HG03045 (cell line): ENCODE measurements at regions not wholly inside any gene's neighbourhood (a gene's known extent, or its start where the extent isn't known, plus 50 kb on each side); places are given as distances from the start of the nearest gene placed in this dataset.
A peak's percentile ranks its signal among the peaks of the same experiment; 100 is the strongest.

Experiments
- ATAC-seq: cut with Tn5 transposase; IDR thresholded peaks from one replicate; pipeline ENCODE4 v1.9.1; 2021; ENCODE audit warnings: mild to moderate bottlenecking, moderate library complexity; ENCODE audit not compliant: unreplicated experiment

DNA sequence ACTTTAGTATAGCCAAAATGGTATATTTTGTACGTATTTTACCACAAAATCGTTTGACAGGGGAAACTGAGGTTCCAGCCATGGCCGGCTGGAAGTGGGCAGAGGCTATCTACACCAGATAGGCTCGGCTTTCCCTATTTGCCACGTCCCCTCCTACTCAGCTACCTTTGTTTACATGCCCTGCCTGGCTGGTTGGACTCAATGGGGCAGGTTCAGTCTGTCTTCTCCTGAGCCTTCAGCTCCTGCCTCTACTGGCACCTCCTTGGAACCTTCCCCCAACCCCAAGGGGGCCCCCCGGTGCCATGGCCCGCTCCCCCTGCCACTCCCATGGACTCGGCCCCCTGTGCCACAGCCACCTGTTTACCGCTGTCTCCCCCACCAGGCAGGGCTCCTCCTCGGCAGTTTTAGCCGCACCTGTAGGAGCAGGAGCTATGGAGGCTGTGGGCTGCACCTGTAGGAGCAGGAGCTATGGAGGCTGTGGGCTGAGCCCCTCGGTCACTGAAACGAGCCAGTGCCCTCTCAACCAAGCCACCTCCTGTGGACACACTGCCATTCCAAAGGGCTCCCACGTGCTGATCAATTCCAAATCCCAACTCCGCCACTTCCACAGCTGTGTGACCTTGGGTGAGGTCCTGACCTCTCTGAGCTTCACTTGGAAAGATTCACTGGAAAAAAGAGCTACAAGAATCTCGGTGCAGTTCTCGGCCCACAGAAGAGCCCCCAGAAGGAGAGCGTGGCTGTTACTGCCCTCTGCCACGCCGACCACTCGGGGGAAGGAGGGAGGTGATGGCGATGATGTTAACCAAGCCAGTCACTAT is 62.2 kb downstream of the NCOR2 start:
- ATAC-seq: no peak

DNA sequence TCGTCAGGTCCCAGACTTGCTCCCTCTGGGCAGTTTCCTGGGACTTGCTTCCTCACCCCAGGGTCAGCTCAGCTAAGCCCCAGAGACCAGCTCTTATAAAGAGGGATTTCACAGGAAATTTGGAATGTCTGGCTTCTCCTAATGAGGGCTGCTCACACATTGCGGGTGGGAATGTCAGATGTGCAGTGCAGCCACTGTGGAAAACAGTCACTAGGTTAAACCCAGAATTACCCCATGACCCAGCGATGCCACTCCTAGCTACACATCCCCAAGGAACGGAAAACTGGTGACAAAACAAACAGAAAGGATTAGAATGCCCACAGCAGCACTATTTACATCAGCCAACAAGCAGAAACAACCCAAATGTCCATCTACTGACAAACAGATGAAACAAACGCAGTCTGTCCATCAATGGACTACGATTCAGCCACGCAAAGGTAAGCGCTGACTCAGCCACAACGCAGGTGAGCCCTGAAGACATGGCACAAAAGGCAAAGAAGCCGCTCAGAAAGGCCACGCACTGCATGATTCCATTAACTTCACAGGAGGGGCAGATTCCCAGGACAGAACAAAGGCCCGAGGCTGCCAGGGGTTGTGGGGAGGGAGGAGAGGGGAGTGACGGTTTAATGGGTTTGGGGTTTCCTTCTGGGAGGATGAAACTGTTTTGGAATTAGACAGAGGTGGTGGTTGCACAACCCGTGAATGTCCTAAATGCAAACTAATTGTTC is 63.0 kb downstream of the NCOR2 start:
- ATAC-seq: no peak

DNA sequence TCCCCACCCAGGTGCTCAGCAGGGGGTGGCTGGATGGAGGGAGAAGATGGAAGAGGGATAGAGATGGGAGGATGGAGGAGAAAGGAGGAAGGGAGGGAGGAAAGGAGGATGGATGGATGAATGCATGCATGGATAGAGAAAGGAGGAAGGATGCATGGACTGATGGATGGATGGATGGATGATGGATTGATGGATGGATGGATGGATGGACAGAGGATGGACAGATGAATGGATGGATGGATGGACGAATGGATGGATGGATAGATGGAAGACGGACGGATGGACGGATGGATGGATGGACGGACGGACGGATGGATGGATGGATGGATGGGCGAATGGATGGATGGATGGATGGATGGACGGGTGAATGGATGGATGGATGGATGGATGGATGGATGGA is 64.1 kb downstream of the NCOR2 start:
- no peak for ATAC-seq

DNA sequence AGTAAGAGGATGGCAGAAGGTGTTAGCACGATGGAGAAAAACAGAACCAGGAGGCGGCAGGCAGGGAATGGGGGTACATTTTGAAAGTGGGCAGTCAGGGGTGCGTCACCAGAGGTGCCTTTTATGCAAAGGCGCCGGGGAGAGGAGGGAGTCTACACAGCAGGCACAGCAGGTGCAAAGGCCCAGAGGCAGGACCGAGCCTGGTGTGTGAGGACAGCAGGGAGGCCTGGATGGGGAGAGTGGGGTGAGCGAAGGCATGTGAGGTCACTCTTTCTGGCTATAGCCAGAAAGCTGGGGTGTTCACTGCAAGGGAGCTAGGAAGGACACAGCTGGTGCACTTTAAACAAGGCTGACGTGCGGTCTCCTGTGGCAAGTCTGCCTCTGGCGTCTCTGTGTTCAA is 65.0 kb downstream of the NCOR2 start:
- ATAC-seq: no peak

DNA sequence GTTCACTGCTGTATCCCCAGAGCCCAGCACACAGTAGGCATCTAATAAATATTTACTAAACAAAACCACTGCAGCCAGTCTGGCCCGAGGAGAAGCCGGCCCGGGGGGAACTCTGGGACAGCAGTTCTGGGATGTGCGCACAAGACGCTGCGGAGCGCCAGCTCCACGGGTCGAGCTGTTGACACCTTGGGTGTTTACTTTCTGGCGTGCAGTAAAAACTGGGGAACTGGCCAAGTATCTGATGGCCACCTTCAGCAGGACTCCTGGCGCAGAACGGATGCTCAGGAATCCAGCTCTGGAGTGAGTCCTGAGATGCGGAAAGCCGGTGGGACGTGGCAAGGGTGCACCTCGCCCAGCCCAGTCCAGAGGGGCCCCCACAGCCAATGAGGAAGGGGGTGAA is 65.6 kb downstream of the NCOR2 start:
- ATAC-seq: no peak

DNA sequence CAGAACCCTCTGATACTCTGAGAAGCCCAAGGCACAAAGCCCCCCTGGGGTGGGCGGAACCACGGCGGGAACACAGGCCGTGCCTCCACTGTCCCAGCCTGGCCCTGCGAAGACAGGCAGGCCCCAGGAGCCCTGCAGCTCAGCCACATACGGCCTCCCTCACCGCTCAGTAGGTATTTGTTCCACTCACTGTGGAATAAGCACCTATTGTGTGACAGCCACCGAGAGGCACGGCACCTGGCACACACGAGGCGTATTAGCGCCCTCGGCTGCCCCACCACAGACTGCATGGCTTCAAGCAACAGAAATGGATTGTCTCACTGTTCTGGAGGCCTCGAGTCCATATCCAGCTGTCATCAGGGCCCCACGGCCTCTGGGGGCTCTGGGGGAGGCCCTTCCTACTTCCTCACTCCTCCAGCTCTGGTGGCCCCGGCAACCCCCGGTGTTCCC is 66.3 kb downstream of the NCOR2 start:
- ATAC-seq: no peak

DNA sequence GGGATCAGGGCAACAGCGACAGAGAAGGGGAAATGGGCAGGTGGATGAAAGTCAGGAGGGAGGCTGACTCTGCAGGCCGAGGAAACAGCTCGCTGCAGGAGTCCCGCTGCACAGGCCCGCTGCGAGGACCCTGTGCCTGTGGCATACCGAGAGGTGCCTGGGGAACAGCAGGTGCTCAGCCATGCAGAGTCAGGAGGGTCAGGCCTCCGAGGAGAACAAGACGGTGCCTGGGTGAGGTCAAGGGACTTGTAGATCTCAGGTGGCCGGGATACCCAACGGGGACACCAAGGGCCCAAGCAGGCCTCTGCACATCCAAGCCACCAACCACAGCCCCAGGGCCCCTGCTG is 67.5 kb downstream of the NCOR2 start:
- ATAC-seq: no peak

GRCh38 chr12:124499190-124499753 is 68.1 kb downstream of the NCOR2 start:
- no peak for ATAC-seq

DNA sequence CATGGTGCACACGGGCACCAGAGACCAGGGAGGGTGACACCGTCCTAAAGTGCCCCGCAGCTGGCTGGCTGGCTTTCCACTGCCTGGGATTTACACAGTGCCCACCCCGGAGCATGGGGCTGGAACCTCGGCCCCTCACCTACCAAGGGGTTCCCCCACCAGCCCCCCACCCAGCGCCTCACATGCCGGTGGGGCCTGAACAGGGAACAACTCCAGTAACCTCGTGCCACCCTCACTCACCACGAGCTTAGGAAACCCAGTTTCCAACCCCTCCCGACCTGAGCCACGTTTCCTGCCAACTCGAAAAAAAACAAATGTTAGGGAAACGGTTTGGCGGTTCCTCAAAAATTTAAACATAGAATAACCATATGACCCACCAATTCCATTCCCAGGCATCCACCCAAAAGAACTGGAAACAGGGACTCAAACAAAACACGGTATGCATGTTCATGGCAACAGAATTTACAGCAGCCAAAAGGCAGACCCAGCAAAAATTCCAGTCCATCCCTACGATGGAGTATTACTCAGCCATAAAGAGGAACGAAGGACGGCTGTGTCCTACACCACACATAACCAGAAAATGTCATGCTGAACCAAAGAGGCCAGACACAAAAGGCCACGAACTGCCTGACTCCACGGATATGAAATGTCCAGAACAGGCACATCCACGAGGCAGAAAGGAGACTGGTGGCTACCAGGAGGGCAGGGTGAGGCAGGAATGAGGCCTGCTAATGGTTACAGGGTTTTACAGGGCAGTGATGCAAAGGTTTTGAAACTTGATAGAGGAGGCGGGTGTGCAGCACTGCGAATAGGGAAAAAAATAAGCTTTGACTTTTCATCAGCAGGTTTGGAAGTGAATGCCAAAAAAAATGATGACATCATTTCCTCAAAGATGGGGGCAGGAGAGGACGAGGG is 68.9 kb downstream of the NCOR2 start:
- no peak for ATAC-seq

- ATAC-seq: no peak
These were observed 69.8 kb downstream of the NCOR2 start for GRCh38 chr12:124497658-124498057.

DNA sequence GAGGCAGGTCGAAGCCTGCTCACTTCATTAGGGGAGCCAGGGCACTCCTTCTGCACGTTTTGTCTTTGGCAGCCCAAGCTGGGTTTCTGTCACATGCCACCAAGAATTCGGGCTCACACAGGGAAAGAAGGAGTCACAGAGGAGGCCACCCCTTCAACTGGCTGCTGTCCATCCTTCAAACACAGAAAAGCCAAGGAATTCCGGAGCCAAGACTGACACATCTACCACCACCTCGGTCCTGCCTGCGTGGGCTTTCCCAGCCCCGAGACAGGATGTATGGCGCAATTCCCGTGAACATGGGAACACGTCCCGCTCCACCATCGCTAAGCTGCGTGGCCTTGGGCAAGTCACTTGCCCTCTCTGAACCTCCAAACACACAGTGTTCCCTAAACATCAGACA is 70.4 kb downstream of the NCOR2 start:
- ATAC-seq: no peak

DNA sequence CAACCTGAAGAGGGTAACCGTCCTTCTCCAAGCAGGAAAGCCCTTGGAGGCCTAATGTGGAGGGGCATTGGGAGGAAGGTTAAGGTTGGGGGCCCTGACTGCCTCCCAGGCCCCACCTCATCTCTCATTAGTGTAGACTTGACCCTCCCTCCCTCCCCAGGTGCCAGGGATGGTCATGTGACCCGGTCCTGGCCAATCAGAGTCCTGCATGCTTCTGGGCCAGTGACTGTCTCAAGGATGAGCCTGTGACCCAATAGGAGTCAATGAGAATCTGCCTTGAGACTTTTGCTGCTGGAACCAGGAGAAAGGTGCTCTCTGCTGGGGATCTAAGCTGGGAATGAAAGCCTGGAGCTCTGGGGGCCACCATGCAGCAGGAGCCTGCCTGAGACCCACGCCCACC is 70.8 kb downstream of the NCOR2 start:
- no peak for ATAC-seq

GRCh38 chr12:124495194-124495983 is 72.0 kb downstream of the NCOR2 start:
- no peak for ATAC-seq

GRCh38 chr12:124494751-124495129 is 72.7 kb downstream of the NCOR2 start:
- no peak for ATAC-seq

DNA sequence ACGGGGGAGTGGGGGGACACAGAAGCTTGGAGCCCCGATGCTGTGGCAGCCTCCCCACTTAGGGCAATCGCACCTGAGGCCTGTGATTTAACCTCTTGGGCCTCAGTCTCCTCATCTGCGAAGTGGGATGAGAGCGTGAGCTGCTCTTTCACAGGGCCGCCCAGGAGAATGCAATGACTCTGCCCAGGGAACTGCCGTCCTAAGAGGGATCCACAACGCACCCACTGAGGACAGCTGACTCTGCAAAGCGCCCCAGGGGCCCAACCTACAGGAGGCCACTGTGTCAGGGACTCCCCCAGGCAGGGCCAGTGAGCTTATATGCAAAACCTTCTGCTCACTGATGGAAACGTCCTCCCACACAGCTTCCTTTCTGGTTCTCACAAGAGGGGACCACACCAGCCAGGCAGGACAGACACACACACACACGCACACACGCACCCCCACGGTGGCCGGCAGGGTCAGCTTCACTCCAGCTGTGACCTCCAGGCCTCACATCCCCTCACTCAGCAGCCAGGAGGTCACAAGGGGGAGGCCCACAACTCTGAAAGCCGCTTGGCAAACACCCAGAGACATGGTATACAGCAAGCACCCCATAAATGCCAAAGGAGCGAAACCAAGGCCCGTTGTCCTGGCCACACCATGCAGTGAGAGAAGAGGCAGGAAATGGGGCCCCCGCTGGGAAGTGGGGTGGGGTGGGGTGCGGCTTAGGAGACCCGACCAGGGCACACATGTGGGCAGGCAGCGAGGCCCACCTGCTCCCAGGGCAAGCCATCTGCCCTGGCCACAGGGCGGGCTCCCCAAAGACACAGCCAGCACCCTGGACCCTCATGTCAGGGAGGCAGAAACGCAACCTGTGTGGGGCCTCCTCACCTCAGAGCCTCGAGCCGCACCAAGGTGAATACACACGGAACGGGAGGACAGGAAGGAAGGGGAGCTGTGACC is 73.3 kb downstream of the NCOR2 start:
- ATAC-seq: peak; percentile 89

DNA sequence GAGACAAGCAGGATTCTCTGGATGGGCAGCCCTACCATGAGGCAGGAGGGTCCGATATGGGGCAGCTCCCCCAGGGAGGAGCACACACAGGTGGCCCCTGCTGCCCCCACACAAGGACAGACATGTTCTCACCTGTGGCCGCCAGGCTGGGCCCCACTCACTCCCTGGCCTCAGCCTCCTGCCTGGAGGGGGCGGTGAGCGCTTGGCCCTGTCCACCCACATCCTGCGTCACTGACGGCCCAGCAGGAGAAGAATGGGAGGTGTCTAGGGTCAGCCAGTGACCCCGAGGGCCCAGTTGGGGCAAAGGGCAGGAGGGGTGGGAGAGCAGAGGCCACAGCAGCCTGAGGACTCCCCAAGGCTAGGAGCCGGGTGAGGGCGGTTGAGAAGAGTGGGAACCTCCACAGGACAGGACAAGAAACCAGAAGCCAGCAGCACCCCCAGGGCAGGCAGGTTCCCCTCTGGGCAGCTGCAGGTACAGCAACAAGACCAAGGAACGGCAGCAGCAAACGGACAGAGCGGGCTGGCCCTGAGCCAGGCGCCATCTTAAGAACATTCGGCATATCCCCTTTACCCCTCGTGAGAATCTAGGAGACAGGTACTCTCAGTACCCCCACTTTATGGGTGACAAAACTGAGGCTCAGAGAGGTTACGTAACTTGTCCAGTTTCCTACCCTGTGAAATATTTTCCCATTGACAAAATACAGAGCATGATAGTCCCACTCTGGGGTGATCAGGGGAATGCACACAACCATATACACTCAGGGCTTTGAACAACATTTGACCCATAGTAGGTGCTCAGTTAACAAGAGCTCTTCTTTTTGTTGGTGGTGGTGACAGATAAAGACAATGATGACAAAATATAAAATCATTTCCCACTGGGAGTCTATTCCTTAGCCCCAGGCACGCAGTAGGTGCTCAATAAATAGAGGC is 74.3 kb downstream of the NCOR2 start:
- no peak for ATAC-seq

DNA sequence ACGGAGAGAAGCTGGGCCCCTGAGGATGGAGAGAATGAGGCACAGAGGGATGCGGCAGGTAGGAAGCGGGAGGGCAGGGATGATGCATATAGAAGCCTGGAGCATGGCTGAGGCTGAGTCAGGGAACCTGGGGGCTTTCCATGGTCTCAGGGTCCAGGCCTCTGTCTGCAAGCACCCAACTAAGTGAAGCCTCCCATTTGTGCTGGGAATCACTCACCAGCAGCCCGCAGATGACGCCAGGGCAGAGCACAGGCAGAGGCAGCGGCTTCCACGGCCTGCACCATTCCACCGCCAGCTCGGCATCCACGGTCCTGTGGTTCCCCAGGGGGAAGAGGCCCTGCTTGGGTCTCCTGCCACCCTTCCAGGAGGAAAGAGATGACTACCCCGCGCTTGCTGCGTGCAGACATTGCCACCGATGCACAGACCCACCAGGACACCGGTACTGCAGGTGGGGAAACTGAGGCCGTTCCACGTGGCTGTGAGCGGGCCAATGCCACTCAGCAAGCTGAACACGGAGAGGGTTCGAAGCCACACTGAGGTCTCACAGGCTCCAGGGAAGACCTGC is 75.5 kb downstream of the NCOR2 start:
- ATAC-seq: no peak

- no peak for ATAC-seq
These were observed 76.1 kb downstream of the NCOR2 start for GRCh38 chr12:124491310-124491709.
